ENCODE measurements at regions not wholly inside any gene's neighbourhood (a gene's known extent, or its start where the extent isn't known, plus 50 kb on each side); places are given as distances from the start of the nearest gene placed in this dataset.
"Not testable (repeated sequence)": the region's sequence is repeated elsewhere in the genome, so short reads cannot be mapped to it uniquely, and the experiment has no call there.

GRCh38 chr5:15021266-15022046 lies 149.9 kb upstream of the ANKH start:
- no peak for DNase-seq (ENCODE audit: low read depth)

DNA sequence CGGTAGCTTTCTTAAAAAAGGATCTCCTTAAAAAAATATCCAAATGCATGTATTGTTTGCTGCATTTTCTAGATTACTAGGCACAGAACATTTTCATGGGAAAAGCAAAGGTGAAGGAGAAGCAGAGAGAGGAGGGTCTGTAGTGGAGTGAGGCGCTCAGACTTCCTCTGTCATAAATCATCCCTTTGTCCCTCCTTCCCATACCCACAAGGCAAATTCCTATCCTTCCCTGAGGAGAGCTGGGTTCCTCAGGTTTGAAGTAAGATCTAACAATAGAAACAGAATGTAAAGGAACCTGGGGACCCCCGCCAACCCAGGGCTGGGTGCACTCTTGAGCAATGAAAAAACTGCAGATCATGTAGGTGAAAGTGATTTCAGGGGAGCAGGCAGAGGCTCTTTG lies 149.2 kb upstream of the ANKH start:
- no peak for DNase-seq (ENCODE audit: low read depth)

DNA sequence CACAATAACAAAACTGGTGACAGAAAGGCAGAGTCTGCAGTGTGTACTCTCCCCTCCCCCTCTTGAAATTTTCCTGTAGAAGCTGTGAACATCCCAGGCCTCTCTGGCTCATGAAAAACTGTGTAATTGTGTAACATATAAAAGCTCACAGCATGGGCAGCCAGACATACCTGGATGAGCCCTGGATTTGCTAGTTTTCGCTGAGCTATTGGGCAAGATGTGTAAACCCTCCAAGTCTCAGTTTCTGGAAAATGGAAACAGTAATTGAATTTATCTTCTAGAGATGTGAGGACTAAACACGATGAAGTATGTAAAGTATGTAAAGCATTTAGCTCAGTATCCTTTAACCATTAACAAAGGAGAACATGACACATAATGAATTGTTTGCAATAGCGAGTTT lies 143.2 kb upstream of the ANKH start:
- DNase-seq (ENCODE audit: low read depth): no peak

DNA sequence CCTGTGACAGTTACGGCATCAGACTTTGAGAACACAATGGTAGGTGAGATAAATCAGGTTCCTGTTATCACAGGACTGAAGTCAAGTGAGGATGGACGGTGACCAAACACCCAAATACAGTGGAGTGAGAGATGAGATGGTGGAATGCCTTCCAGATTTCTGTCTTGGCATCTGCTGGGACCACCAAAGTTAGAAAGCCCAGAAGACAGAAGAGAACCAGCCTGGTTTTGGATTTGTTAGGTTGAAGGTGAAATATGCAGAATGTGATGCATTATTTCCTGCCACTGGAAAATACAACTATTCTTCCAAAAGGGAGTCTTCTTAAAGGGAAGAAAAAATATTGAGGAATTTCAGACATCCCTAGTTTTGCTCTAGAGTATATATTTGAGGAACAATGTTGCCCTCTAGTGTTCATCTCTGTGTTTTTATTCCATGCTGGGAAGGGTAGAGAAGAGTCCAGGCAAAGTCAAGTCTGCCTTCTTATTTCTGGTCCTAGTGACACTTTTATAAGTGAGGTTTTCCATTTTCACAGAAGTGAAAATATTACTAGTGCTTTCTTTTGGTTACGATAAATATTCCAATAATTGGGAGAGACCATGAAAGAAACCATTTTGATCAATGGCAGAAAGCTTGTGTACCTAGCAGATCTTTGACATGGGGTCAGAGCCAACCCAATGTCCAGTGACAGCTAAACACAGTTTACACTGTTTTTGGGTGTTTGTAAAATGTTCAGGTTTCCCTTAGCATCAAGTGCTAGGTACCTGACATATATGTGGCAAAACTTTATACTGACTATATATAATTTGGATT lies 142.3 kb upstream of the ANKH start:
- no peak for DNase-seq (ENCODE audit: low read depth)

- DNase-seq (ENCODE audit: low read depth): no peak
Measured at GRCh38 chr5:15012061-15012460, 140.5 kb upstream of the ANKH start.

DNA sequence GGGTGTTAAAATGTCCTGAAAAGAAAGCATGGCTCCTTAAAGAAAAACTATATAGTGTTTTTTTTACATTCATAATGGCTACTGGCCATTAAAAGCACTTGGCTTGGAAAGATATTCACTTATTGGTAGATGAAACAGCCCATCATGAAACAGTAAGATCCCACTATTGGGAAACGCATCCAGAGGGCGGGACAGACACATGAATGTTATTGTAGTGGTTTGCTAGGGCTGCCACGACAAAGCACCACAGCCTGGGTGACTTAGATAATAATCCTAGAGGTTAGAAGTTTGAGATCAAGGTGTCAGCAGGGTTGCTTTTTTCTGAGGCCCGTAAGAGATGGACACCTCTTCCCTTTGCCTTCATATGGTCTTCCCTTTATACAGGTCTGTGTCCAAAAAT lies 139.4 kb upstream of the ANKH start:
- DNase-seq (ENCODE audit: low read depth): no peak

GRCh38 chr5:15009420-15009819 lies 137.8 kb upstream of the ANKH start:
- no peak for DNase-seq (ENCODE audit: low read depth)

- no peak for DNase-seq (ENCODE audit: low read depth)
Measured at GRCh38 chr5:15008921-15009320, 137.3 kb upstream of the ANKH start.

DNA sequence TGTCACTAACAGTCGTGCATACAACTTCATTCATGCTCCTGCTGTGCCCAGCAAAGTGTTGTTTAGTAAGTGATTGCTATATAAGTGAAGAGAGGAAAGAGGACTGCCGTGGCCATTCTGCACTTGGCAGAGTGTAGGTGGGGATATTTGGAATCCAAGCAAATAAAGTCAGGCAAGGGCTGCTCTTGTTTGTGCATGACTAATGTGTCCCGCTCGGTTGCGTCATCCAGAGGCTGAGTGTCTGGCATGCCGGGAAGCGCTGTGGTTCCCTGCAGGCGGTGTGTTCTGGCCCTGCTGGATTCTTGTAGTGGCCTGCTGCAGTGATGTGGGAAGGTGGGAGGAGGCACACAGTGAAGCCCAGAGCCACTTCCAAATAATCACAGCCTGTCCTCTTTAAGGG lies 136.9 kb upstream of the ANKH start:
- DNase-seq (ENCODE audit: low read depth): no peak

DNA sequence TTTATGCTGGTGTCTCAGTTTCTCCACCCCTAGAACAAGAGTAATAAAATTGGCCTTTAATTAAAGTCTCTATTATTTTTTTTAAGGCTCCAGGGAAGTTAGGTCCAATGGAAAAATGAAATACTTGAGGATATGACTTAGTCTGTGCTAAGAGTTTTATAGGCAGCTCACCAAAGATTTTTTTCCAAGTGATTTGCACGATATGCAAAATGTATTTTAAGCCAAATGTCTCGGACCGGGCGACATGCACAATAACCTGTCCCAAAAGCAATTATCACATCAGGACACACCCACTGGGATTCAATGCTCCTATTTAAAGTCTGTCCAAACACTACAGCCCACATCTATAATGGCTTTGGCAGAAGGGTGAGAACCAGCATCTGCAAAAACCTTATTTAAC lies 136.1 kb upstream of the ANKH start:
- DNase-seq (ENCODE audit: low read depth): no peak

- no peak for DNase-seq (ENCODE audit: low read depth)
Measured at GRCh38 chr5:15004506-15004905, 132.9 kb upstream of the ANKH start.

- peak; percentile 25 for DNase-seq (ENCODE audit: low read depth)
Measured at GRCh38 chr5:15003511-15003920, 131.9 kb upstream of the ANKH start.

GRCh38 chr5:15002791-15003190 lies 131.2 kb upstream of the ANKH start:
- no peak for DNase-seq (ENCODE audit: low read depth)

GRCh38 chr5:15002173-15002572 lies 130.6 kb upstream of the ANKH start:
- no peak for DNase-seq (ENCODE audit: low read depth)

GRCh38 chr5:15001517-15001916 lies 129.9 kb upstream of the ANKH start:
- no peak for DNase-seq (ENCODE audit: low read depth)

GRCh38 chr5:14998491-14998890 lies 126.9 kb upstream of the ANKH start:
- no peak for DNase-seq (ENCODE audit: low read depth)

- DNase-seq (ENCODE audit: low read depth): no peak
Measured at GRCh38 chr5:14996997-14997396, 125.4 kb upstream of the ANKH start.

DNA sequence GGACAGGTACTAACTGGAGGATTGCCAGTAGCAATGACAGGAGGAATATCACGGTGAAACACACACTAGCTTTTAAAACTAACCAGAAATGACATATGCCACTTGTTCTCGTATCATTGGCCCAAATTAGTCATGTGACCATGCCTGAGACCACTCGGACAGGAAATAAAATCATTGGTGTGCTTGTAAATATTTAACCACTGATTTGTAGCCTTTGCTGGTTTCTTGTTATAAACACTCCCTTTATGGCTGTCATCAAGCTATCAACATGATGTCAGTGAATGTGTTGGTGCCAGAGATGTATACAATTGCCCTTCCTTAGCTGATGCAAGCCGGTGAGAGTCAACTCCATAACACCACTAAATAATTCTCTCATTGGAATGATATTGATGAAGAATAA lies 123.7 kb upstream of the ANKH start:
- DNase-seq (ENCODE audit: low read depth): no peak

DNA sequence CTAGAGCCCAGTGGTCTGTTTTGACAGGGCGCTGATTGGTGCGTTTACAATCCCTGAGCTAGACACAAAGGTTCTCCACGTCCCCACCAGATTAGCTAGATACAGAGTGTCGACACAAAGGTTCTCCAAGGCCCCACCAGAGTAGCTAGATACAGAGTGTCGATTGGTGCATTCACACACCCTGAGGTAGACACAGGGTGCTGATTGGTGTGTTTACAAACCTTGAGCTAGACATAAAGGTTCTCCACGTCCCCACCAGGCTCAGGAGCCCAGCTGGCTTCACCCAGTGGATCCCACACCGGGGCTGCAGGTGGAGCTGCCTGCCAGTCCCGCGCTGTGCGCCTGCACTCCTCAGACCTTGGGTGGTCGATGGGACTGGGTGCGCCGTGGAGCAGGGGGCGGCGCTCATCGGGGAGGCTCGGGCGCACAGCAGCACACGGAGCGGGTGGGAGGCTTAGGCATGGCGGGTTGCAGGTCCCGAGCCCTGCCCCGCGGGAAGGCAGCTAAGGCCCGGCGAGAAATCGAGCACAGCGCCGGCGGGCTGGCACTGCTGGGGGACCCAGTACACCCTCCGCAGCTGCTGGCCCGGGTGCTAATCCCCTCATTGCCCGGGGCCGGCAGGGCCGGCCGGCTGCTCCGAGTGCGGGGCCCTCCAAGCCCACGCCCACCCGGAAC lies 122.0 kb upstream of the ANKH start:
- not testable (repeated sequence) for DNase-seq (ENCODE audit: low read depth)

- DNase-seq (ENCODE audit: low read depth): not testable (repeated sequence)
Measured at GRCh38 chr5:14992751-14993458, 121.3 kb upstream of the ANKH start.

DNA sequence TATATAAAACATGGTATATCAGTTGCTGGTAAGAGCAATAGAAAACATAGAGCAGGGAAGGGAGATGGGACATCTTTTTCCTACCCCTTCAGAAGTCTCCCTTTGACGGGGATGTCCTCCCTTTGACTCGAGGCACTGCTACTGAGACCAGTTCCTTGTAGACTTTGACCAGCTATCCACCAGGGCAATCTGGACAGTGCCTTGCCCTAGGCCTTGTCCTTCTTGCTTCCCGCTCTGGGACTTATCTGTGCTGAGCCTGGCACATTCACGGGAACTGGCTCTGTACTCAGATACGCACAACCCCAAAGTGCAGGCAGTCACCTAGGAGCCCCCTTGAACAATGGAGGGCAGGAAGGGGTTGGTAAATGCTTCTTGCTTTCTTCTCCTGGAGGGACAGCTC lies 116.6 kb upstream of the ANKH start:
- no peak for DNase-seq (ENCODE audit: low read depth)

GRCh38 chr5:14986413-14986812 lies 114.8 kb upstream of the ANKH start:
- no peak for DNase-seq (ENCODE audit: low read depth)
